ENCODE measurements at regions not wholly inside any gene's neighbourhood (a gene's known extent, or its start where the extent isn't known, plus 50 kb on each side); places are given as distances from the start of the nearest gene placed in this dataset.

DNA sequence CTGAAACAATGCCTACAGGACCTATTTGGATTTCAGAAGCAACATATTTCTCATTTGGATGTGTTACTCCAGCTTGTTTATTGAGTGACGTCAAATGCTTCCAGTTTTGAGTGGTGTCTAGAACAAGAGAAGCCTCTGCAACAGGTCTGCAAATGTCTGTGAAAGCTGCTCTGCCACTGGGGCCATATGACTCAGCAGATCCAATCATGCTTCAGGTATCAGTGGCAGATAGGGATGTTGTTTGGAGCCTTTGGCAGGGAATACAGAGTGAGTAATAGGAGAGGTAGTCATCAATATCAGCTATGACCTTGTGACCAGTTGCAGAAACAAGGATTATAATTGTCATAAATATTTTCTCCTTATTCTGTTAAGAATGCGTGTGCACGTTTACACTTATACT lies 141.1 kb upstream of the ZXDA start:
- no peak for DNase-seq (ENCODE audit: low read depth in 3 of 3)

DNA sequence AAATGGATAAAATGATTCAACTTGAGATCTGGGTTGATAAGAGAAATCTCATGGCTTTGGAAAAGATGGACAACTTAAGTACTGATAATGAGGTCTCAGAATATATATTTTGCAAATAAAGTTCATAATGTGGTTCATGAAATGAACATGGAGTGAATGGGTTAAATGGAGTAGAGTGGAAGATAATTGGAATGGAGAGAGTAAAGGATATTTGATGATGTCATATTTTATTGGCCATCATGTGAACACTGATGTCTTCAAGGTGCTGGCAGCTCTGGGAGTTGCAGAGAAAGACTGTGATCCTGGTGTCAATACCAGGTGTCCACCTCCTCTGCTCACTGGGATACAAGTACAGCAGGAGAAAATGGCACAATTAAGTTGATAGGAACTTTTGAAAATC lies 133.9 kb upstream of the ZXDA start:
- no peak for DNase-seq (ENCODE audit: low read depth in 3 of 3)

DNA sequence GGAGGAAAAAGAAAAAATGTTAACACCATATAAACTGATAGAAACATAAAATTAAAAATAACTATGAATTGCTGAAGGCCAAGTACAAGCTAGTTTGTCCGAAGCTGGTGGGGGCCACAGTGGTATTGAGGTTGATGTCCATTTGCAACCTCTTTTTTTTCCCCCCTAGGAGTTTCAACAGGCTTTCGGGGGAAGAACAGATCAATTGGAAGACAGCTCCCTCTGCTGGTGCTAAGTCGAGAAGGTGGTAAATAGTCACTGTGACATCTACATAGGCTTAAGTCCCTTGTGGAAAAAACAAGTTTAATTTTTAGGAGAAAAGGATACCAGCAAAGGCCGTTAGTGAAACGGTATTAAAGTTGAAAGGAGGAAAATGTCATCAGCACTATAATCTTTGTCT lies 115.7 kb upstream of the ZXDA start:
- DNase-seq (ENCODE audit: low read depth in 3 of 3): peak in 1 of 3 donors; percentile 27

DNA sequence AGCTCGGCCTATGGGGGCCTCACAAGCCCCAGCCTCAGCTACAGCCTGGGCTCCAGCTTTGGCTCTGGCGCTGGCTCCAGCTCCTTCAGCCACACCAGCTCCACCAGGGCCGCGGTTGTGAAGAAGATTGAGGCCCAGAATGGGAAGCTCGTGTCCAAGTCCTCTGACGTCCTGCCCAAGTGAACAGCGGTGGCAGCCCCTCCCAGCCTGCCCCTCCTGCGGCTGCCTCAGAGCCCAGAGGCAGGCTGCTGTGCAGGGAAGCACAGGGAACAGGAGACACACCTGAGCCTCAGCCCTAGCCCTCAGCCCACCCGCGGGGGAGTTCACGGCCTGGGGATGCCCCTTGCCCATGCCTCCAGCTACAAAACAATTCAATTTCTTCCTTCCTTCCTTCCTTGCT lies 75.7 kb upstream of the ZXDA start:
- no peak for DNase-seq (ENCODE audit: low read depth in 3 of 3)

DNA sequence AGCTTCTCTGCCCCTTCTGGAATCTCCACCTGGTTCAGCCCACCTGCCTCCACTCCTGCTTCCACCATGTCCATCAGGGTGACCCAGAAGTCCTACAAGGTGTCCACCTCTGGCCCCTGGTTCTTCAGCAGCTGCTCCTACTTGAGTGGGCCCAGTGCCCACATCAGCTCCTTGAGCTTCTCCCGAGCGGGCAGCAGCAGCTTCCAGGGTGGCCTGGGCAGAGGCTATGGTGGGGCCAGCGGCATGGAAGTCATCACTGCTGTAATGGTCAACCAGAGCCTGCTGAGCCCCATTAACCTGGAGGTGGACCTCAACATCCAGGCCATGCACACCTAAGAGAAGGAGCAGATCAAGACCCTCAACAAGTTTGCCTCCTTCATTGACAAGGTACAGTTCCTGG lies 74.4 kb upstream of the ZXDA start:
- DNase-seq (ENCODE audit: low read depth in 3 of 3): no peak

DNA sequence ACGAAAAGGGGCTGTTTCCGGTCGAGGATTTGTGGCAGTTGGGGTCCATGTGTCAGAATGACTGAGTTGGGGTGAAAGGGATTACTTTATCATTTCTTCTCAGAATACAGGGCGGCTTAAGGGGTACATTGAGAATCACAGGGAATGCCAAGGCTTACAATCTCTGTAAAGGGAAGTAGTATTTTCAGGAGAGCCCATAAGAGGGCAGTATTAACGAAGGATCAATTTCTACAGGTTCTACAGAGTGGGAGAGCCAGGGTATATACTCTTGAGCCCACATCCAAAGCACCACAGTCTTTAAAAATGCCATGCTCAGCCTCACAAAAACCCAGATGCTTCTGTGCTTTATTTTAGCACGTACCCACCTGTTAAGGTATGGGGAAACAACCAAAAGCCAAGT lies 67.7 kb upstream of the ZXDA start:
- no peak for DNase-seq (ENCODE audit: low read depth in 3 of 3)

DNA sequence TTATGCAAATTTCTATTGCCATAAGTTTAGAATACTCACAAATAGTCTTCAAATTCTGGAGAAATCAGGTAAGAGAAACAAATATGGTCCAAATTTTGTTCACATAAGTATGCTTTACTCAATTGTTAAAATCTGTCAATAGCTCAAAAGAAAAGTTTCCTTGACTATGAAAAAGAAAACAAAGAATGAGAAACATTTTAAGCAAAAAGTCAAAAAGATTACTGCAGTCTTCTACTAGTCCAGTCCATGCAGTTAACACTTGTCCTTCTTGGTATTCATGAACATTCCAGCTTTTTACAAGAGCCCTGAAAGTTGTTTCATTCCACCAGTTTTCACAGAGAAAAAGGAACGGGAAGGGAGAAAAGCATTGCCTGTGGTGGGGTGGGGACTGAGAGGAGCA lies 54.7 kb upstream of the ZXDA start:
- DNase-seq (ENCODE audit: low read depth in 3 of 3): no peak

Data from stimulated activated CD4-positive, alpha-beta T cell treated with anti-CD3 and anti-CD28 coated beads, TNF-alpha, amount 100 ng/mL, for 48 hours (primary cell).